A172 (cell line): ENCODE measurements at regions not wholly inside any gene's neighbourhood (a gene's known extent, or its start where the extent isn't known, plus 50 kb on each side); places are given as distances from the start of the nearest gene placed in this dataset.
"Not testable (repeated sequence)": the region's sequence is repeated elsewhere in the genome, so short reads cannot be mapped to it uniquely, and the experiment has no call there.

ENCODE experiments used
- DNase-seq: peaks from one replicate; pipeline ENCODE4 v3.0.0-alpha.2; 2015; ENCODE audit warnings: low spot score

DNA sequence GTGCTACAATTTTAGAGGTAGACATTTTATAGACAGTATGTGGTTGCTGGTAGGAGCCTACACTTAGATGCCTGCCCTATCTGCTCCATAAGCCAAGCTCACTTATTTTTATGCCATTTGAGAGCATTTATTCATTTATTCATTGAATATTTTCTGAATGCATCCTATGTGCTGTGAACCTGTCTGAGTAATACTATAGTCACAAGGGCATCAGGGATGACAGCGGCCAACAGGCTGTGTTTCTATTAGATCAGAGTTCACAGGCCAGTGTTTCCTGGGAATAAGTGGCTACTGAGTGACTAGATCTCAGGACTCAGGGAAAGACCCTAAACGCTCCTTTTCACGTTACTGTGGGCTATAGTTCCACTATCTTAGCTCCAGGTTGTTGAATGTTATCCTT is 235.2 kb upstream of the MSX2 start:
- no peak for DNase-seq

DNA sequence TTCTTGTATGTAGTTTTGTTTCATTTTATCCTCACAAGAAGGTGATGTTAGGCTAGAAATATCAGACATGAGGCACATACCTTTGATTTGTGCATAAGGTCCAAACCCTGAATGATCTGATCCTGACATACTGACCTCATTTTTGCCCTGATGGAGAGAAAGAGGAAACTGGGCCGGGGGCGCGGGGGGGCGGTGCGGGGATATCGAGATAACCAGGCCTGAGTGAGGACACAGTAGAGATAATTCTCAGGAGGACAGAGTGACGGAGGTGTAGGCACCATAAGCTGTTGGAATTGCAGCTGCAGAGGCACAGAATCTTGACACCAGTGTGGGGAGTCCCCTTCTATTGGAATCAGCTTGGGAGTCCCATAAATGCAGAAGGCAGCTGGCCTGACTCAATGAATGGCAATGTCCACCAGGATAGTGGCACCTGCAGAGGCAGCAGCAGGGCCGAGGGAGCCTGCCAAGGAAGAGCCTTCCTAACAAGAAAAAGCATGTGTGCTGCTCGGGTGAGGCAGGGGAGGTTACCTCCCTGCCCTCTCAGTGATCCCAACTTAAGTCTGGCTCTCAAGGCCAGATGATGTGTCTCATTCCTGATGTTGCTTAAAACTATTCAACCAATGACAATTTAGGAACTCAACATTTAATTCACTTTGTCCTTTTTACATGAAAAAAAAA is 234.3 kb upstream of the MSX2 start:
- no peak for DNase-seq

GRCh38 chr5:174490728-174491127 is 233.7 kb upstream of the MSX2 start:
- DNase-seq = no peak

GRCh38 chr5:174491265-174491664 is 233.1 kb upstream of the MSX2 start:
- DNase-seq = no peak

DNA sequence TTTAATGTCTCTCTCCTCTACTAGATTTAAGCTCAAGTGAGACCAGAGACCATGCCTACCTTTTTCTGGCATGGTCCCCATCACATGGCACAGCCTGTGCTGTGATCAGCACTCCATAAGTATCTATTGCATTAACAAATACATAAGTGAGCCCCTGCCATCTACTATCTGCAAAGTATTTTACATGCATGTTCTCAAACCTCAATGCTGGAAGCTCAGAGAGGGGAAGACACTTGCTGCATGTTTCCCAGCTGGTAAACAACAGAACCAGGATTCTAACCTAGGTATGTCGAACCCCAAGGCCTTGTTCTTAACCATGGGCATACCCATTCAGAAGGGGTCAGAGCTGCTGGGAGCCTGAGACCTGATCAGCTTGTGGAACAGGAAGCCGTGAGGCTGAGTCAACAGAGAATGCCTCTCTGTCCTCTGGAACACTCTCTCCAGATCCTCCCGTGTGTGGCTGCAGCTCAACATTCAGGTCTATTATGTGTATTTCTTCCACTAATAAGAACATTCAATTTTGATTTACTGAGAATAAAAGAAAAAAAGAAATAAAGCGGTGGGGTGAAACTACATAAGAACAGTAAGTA is 232.5 kb upstream of the MSX2 start:
- DNase-seq = no peak

DNA sequence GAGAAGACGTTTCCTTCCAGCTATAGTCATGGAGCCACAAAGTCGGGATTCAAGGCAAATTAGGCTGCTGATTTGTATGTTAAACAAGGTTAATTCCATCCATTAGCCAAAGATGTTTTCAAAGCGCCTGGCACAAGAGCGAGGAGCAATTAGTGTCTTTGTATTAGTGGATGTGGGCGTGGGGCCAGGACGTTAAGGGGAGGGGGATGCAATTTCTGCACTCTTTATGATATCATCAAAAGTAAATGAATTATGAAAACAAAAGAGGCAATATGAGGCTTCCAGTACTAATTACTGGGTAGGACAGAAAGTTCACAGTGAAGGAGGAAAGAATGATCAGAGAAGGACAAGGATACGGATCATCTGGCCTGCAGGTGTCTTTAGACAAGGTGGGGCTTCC is 230.9 kb upstream of the MSX2 start:
- no peak for DNase-seq

DNA sequence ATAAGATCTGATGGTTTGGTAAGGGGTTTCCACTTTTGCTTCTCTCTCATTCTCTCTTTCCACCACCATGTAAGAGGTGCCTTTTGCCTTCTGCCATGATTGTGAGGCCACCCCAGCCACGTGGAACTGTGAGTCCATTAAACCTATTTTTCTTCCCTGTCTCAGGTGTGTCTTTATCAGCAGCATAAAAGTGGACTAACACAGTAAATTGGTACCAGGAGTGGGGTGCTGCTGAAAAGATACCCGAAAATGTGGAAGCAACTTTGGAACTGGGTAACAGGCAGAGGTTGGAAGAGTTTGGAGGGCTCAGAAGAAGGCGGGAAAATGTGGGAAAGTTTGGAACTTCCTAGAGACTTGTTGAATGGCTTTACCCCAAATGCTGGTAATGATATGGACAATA is 226.4 kb upstream of the MSX2 start:
- DNase-seq = not testable (repeated sequence)

- DNase-seq = not testable (repeated sequence)
These were observed 225.8 kb upstream of the MSX2 start for GRCh38 chr5:174498575-174498974.

- DNase-seq = no peak
These were observed 223.7 kb upstream of the MSX2 start for GRCh38 chr5:174500636-174501035.

- DNase-seq = peak; percentile 95
These were observed 222.8 kb upstream of the MSX2 start for GRCh38 chr5:174501461-174502069.

- no peak for DNase-seq
These were observed 221.3 kb upstream of the MSX2 start for GRCh38 chr5:174503086-174503460.

- DNase-seq = peak; percentile 99
These were observed 220.7 kb upstream of the MSX2 start for GRCh38 chr5:174503461-174504265.

DNA sequence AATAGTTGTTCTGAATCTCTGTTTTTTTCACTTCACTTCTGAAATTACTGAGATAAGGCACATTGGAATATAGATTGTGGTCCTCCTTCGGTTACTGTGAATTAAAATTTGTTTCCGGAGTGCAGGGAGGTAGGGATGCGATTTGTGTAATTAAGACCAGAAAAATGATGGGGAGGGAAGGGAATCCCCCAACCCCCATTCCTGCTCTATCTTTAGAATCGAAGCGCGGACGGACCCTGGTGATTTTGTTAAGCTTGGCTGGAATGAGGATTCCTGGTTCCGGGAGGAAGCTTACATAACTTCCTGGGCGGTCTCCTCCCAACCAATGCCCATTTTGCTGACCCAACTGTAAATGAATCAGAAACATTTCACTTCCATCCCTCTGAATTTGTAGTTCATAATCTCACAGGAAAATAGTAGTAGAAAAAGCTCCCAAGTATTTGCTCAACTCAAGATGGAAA is 220.1 kb upstream of the MSX2 start:
- DNase-seq = peak; percentile 85

- peak; percentile 65 for DNase-seq
These were observed 218.8 kb upstream of the MSX2 start for GRCh38 chr5:174505621-174506020.

DNA sequence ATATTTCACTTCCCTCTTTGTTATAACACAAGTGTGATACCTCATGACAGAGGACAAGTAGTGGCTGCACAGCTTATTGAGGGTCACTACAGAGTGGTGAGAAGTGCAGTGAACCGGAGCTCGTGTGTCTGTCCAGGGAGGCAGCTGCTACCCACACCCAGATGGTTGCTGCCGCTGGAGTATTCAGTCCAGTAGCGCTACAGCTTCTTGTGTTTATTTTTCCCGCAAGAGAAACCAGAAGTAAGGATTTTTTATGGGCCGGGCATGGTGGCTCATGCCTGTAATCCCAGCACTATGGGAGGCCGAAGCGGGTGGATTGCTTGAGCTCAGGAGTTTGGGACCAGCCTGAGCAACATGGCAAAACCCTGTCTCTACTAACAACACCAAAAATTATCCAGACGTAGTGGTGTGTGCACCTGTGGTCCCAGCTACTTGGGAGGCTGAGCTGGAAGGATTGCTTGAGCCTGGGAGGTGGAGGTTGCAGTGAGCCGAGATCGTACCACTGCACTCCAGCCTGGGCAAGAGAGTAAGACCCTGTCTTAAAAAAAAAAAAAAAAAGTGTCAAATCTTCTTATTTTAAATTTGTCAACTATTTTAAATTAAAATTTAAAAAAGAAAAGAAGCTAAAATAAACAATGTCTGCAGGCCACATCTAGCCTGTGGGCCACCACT is 213.5 kb upstream of the MSX2 start:
- DNase-seq = not testable (repeated sequence)

DNA sequence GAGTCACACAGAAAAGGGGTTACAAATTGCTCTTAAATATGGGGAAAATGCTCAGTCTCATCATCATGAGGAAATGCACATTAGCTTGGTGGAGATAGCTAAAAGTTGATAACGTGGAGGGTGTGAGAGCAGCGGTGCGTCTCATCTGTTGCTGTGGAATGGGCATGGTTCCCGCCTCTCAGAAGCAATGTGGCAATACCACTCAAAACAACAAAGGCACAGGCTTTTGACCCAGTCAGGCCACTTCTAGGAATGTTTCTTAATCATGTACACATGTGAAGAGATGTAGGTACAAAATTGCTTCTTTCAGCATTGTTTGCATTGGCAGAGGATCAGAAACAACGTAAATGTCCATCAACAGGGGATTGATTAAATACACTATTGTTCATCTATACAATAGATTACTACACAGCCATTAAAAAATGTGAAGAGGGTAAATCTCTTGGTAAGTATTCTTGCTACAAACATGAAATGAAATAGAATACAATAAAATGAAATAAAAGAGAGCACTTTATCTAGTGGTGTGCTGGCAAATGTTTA is 212.6 kb upstream of the MSX2 start:
- DNase-seq = no peak

- no peak for DNase-seq
These were observed 210.1 kb upstream of the MSX2 start for GRCh38 chr5:174514325-174514724.

GRCh38 chr5:174514983-174515394 is 209.4 kb upstream of the MSX2 start:
- no peak for DNase-seq

DNA sequence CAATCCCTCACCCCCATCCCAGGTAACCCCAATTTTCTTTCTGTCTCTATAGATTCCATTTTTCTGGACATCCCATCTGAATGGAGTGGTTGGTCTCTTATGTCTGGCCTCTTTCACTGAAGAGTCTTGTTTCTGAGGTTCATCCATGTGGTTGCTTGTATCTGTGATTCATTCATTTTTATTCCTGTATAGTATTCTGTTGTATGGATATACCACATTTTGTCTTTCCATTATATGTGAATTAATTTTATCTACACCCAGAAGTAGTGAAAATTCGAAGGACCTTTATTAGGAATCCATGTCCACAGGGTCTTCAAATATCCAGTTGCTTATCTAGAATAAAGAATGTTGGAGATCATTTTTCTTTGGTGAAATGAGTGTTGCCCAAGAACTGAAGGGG is 207.6 kb upstream of the MSX2 start:
- DNase-seq = no peak

GRCh38 chr5:174518512-174518911 is 205.9 kb upstream of the MSX2 start:
- no peak for DNase-seq
